IMR-90 (cell line): ENCODE measurements at regions not wholly inside any gene's neighbourhood (a gene's known extent, or its start where the extent isn't known, plus 50 kb on each side); places are given as distances from the start of the nearest gene placed in this dataset.

Source experiments
- ATAC-seq: fragments of 200-7000 bp; cut with Tn5 transposase; 2 replicates; pipeline ENCODE4 v1.9.1; 2020; ENCODE audit warnings: low read depth, mild to moderate bottlenecking, moderate library complexity
- BruUV-seq: library from RNA; stranded (reverse); fragments of 400-500 nt; replicated peaks from 2 replicates; lab custom pipeline; 2021; lab: Mats Ljungman, UMichigan
- CTCF ChIA-PET: fragments of 300-600 bp; formaldehyde crosslinking; extraction: SDS; loops from one replicate; lab custom pipeline; 2021; ENCODE audit warnings: antibody characterized with exemption; lab: Yijun Ruan, JAX
- POLR2A ChIA-PET: fragments of 300-600 bp; sonication (Branson Sonifier 250); formaldehyde crosslinking; loops from one replicate; lab custom pipeline; 2022; ENCODE audit warnings: antibody characterized with exemption; ENCODE audit not compliant: unreplicated experiment; lab: Charles Lee
- DNase-seq: peaks from one replicate; pipeline ENCODE4 v3.0.0; 2013
- H2AFZ ChIP-seq: replicated peaks from 2 replicates; pipeline ENCODE3; 2013; ENCODE audit warnings: low read length, mild to moderate bottlenecking; ENCODE audit not compliant: poor library complexity
- H2AK5ac ChIP-seq: 2 replicates; pipeline ENCODE4 v1.6.1; 2013; ENCODE audit warnings: low read depth, low read length, inconsistent platforms
- H2AK9ac ChIP-seq: replicated peaks from 2 replicates; pipeline ENCODE3; 2013; ENCODE audit warnings: mild to moderate bottlenecking, low read depth, low read length, moderate library complexity; ENCODE audit not compliant: poor library complexity
- H2BK120ac ChIP-seq: 2 replicates; pipeline ENCODE4 v1.6.1; 2013; ENCODE audit warnings: low read depth, low read length, inconsistent platforms
- H2BK15ac ChIP-seq: 3 replicates; pipeline ENCODE4 v1.6.1; 2013; ENCODE audit warnings: low read depth, low read length, inconsistent platforms
- H2BK20ac ChIP-seq: 2 replicates; pipeline ENCODE4 v1.6.1; 2013; ENCODE audit warnings: low read depth, mild to moderate bottlenecking, inconsistent platforms, low read length, moderate library complexity
- H2BK5ac ChIP-seq: 2 replicates; pipeline ENCODE4 v1.6.1; 2013; ENCODE audit warnings: mild to moderate bottlenecking, low read depth, low read length, inconsistent platforms; ENCODE audit not compliant: poor library complexity, severe bottlenecking
- H3K14ac ChIP-seq: replicated peaks from 2 replicates; pipeline ENCODE4 v1.6.1; 2013; ENCODE audit warnings: low read depth, low read length, inconsistent platforms
- H3K18ac ChIP-seq: 2 replicates; pipeline ENCODE4 v1.6.1; 2013; ENCODE audit warnings: low read depth, low read length, control low read depth
- H3K23ac ChIP-seq: 2 replicates; pipeline ENCODE4 v1.6.1; 2013; ENCODE audit warnings: low read depth, low read length, inconsistent platforms
- H3K27ac ChIP-seq: 2 replicates; pipeline ENCODE4 v1.5.1; 2013; ENCODE audit warnings: mild to moderate bottlenecking, control low read depth, low read length; ENCODE audit not compliant: insufficient read depth
- H3K27me3 ChIP-seq: 2 replicates; pipeline ENCODE4 v1.6.1; 2013; ENCODE audit warnings: low read length; ENCODE audit not compliant: control insufficient read depth, insufficient read depth
- H3K36me3 ChIP-seq: 2 replicates; pipeline ENCODE4 v1.6.1; 2013; ENCODE audit warnings: low read length, mixed read lengths; ENCODE audit not compliant: control insufficient read depth, insufficient read depth
- H3K4ac ChIP-seq: 2 replicates; pipeline ENCODE4 v1.6.1; 2013; ENCODE audit warnings: low read depth, low read length, inconsistent platforms
- H3K4me1 ChIP-seq: 2 replicates; pipeline ENCODE4 v1.6.1; 2013; ENCODE audit warnings: low read length, mixed read lengths; ENCODE audit not compliant: control insufficient read depth, insufficient read depth
- H3K4me2 ChIP-seq: 2 replicates; pipeline ENCODE4 v1.6.1; 2013; ENCODE audit warnings: low read depth, mild to moderate bottlenecking, control low read depth, low read length, moderate library complexity
- H3K4me3 ChIP-seq: 2 replicates; pipeline ENCODE4 v1.5.1; 2013; ENCODE audit warnings: low read depth, mild to moderate bottlenecking, control low read depth, low read length, moderate library complexity; ENCODE audit not compliant: insufficient read depth
- H3K56ac ChIP-seq: 2 replicates; pipeline ENCODE4 v1.6.1; 2013; ENCODE audit warnings: low read length, inconsistent platforms; ENCODE audit not compliant: insufficient read depth; ENCODE audit errors: extremely low read depth
- H3K79me1 ChIP-seq, 2 experiments: 2 replicates each; pipeline ENCODE4 v1.6.1; 2013; ENCODE audit warnings: low read length in 2 of 2, inconsistent platforms in 1 of 2, low read depth in 1 of 2
- H3K9ac ChIP-seq: 2 replicates; pipeline ENCODE4 v1.6.1; 2013; ENCODE audit warnings: low read depth, low read length, control low read depth
- H3K9me1 ChIP-seq: 2 replicates; pipeline ENCODE4 v1.6.1; 2013; ENCODE audit warnings: low read length, inconsistent platforms; ENCODE audit not compliant: insufficient read depth
- H3K9me3 ChIP-seq: 2 replicates; pipeline ENCODE4 v1.6.1; 2013; ENCODE audit warnings: low read length; ENCODE audit not compliant: control insufficient read depth, insufficient read depth
- H4K20me1 ChIP-seq: 2 replicates; pipeline ENCODE4 v1.6.1; 2013; ENCODE audit warnings: low read length, inconsistent platforms; ENCODE audit not compliant: insufficient read depth
- H4K5ac ChIP-seq: 2 replicates; pipeline ENCODE4 v1.6.1; 2013; ENCODE audit warnings: mild to moderate bottlenecking, low read depth, low read length, control low read depth
- H4K8ac ChIP-seq, 2 experiments: 2 replicates each; pipeline ENCODE4 v1.6.1; 2013; ENCODE audit warnings: low read depth in 2 of 2, low read length in 2 of 2, control low read depth in 1 of 2, inconsistent platforms in 1 of 2
- H4K91ac ChIP-seq: 2 replicates; pipeline ENCODE4 v1.6.1; 2013; ENCODE audit warnings: low read depth, low read length, inconsistent platforms; ENCODE audit not compliant: insufficient read depth
- BHLHE40 ChIP-seq: fragments of 150-350 bp; IDR thresholded peaks from 2 replicates; pipeline ENCODE4 v1.6.1; 2016; ENCODE audit warnings: mild to moderate bottlenecking, low read depth, low read length
- CEBPB ChIP-seq: IDR thresholded peaks from 2 replicates; pipeline ENCODE4 v1.6.1; 2012; ENCODE audit warnings: low read depth, low read length, improper control_type of control experiment
- ELK1 ChIP-seq: fragments of 150-350 bp; IDR thresholded peaks from 2 replicates; pipeline ENCODE4 v1.6.1; 2016; ENCODE audit warnings: low read depth, mild to moderate bottlenecking, low read length, moderate library complexity, borderline replicate concordance
- FOS ChIP-seq: fragments of 150-350 bp; IDR thresholded peaks from 2 replicates; pipeline ENCODE4 v1.6.1; 2016; ENCODE audit warnings: low read depth, low read length
- MAZ ChIP-seq: IDR thresholded peaks from 2 replicates; pipeline ENCODE4 v1.6.1; 2012; ENCODE audit warnings: low read depth, mild to moderate bottlenecking, low read length, improper control_type of control experiment, moderate library complexity, borderline replicate concordance
- NFE2L2 ChIP-seq: fragments of 150-350 bp; IDR thresholded peaks from 2 replicates; pipeline ENCODE4 v1.6.1; 2016; ENCODE audit warnings: low read depth, mild to moderate bottlenecking, low read length
- POLR2A ChIP-seq: IDR thresholded peaks from 2 replicates; pipeline ENCODE4 v1.6.1; 2012; ENCODE audit warnings: mild to moderate bottlenecking, low read depth, low read length
- RCOR1 ChIP-seq: IDR thresholded peaks from 2 replicates; pipeline ENCODE4 v1.6.1; 2012; ENCODE audit warnings: mild to moderate bottlenecking, low read length, improper control_type of control experiment; ENCODE audit not compliant: insufficient replicate concordance
- RFX5 ChIP-seq: IDR thresholded peaks from 2 replicates; pipeline ENCODE4 v1.8.0; 2012; ENCODE audit warnings: low read depth, mild to moderate bottlenecking, low read length, moderate library complexity
- SMC3 ChIP-seq: fragments of 150-350 bp; IDR thresholded peaks from 2 replicates; pipeline ENCODE4 v1.6.1; 2016; ENCODE audit warnings: low read depth, mild to moderate bottlenecking, antibody characterized with exemption, low read length, moderate library complexity
- USF2 ChIP-seq: fragments of 150-350 bp; IDR thresholded peaks from 2 replicates; pipeline ENCODE4 v1.6.1; 2017; ENCODE audit warnings: mild to moderate bottlenecking, antibody characterized with exemption, low read length, low read depth
- WGBS, 2 experiments: methylation state at CpG; one replicate each; pipeline versions ENCODE4 v1.1.5 to v1.1.7; 2013; ENCODE audit warnings: missing lambda C conversion rate in 2 of 2; ENCODE audit not compliant: insufficient read length in 1 of 2; ENCODE audit errors: extremely low coverage in 2 of 2; 5-methylcytosine and 5-hydroxymethylcytosine counted together
- dilution Hi-C: fragments of 300-500 bp; cut with HindIII; formaldehyde crosslinking; loops from one replicate; pipeline ENCODE4 v1.14.3; 2018; ENCODE audit warnings: low sequenced_read_pairs; ENCODE audit not compliant: unreplicated experiment
- in situ Hi-C: fragments of 300-500 bp; cut with MboI; formaldehyde crosslinking; loops from 3 replicates; pipeline ENCODE4 v1.14.3; 2019; ENCODE audit warnings: low sequenced_read_pairs, inconsistent platforms, mixed read lengths
- intact Hi-C: fragments of 100-400 bp; cut with micrococcal nuclease; formaldehyde crosslinking; loops from 2 replicates; pipeline ENCODE4 v1.10.0; 2022

- WGBS, 2 experiments = 100% methylated on average over 1 of the region's 1 CpG; no CpG with 5 or more reads in 1 of the 2 experiments
- Histone ChIP-seq H3K4ac (no peak overlapping the region), H2BK15ac (no peak overlapping the region), H3K27ac (no peak overlapping the region), H2AK9ac (no peak overlapping the region), H4K8ac (peak overlapping the region in 1 of 2 experiments; percentile 72; a peak in 1 of 4 replicates), H2AFZ (no peak overlapping the region), H4K91ac (no peak overlapping the region), H3K9ac (no peak overlapping the region), H3K4me1 (peaks cover 3% of the 10 kb centered on the region; the same call in 1 of the 2 replicates), H3K27me3 (no peaks in the 10 kb centered on the region), H3K18ac (peak overlapping the region; percentile 80; the same call in 1 of the 2 replicates), H2AK5ac (no peak overlapping the region), H3K4me2 (peak overlapping the region; percentile 90), H4K20me1 (no peaks in the 10 kb centered on the region), H3K36me3 (no peaks in the 10 kb centered on the region), H3K23ac (no peak overlapping the region), H3K79me1 (no peaks in the 10 kb centered on the region), H2BK5ac (no peak overlapping the region), H3K4me3 (peak overlapping the region; percentile 34; the same call in 1 of the 2 replicates), H3K9me1 (no peaks in the 10 kb centered on the region), H3K14ac (no peak overlapping the region), H3K9me3 (no peaks in the 10 kb centered on the region), H4K5ac (no peak overlapping the region), H3K56ac (no peak overlapping the region), H2BK20ac (no peak overlapping the region), H2BK120ac (no peak overlapping the region)
- TF ChIP-seq RCOR1 = no peak
- TF ChIP-seq POLR2A = no peak
- TF ChIP-seq NFE2L2 = no peak
- TF ChIP-seq FOS = no peak
- no peak for TF ChIP-seq ELK1
- no peak for TF ChIP-seq CEBPB
- no peak for TF ChIP-seq MAZ
- no peak for TF ChIP-seq SMC3
- TF ChIP-seq USF2 = no peak
- no peak for TF ChIP-seq BHLHE40
- no peak for TF ChIP-seq RFX5
- in situ Hi-C loops = no loop called here
- CTCF ChIA-PET = no interaction called here
- dilution Hi-C loops = no loop called here
- DNase-seq (no peak), ATAC-seq (no peak; the same call in 1 of the 2 replicates)
- intact Hi-C loops = no loop called here
- POLR2A ChIA-PET = no interaction called here
- BruUV-seq = no TSS peak
These were observed 1136.7 kb downstream of the TUSC7 start for GRCh38 chr3:117846238-117846637.
